NOMO-1 treated with DMSO at 0.1 percent for 48 hours (cell line): ENCODE measurements at regions not wholly inside any gene's neighbourhood (a gene's known extent, or its start where the extent isn't known, plus 50 kb on each side); places are given as distances from the start of the nearest gene placed in this dataset.

ENCODE experiments used
- DNase-seq: peaks from one replicate; lab custom pipeline; 2025; ENCODE audit not compliant: unreplicated experiment; lab: John Stamatoyannopoulos, UW

- DNase-seq = no peak
These were observed 1043.2 kb upstream of the TMEM132C start for GRCh38 chr12:127223731-127224130.

- DNase-seq = no peak
These were observed 1036.1 kb upstream of the TMEM132C start for GRCh38 chr12:127230843-127231260.

GRCh38 chr12:127231371-127231770 is 1035.6 kb upstream of the TMEM132C start:
- DNase-seq = no peak

GRCh38 chr12:127233016-127233415 is 1034.0 kb upstream of the TMEM132C start:
- DNase-seq = no peak

GRCh38 chr12:127235761-127236160 is 1031.2 kb upstream of the TMEM132C start:
- no peak for DNase-seq

DNA sequence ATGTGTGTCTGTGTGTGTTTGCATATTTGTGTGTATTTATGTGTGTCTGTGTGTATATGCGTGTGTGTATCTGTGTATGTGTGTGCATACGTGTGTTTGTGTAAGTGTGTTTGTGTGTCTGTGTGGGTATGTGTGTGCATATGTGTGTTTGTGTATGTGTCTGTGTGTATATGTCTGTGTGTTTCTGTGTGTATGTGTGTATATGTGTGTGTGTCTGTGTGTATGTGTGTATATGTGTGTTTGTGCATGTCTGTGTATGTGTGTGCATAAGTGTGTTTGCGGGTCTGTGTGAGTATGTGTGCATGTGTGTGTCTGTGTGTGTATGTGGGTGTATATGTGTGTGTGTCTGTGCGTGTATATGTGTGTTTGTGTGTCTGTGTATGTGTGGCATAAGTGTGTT is 1030.5 kb upstream of the TMEM132C start:
- no peak for DNase-seq

GRCh38 chr12:127237151-127237550 is 1029.8 kb upstream of the TMEM132C start:
- no peak for DNase-seq

DNA sequence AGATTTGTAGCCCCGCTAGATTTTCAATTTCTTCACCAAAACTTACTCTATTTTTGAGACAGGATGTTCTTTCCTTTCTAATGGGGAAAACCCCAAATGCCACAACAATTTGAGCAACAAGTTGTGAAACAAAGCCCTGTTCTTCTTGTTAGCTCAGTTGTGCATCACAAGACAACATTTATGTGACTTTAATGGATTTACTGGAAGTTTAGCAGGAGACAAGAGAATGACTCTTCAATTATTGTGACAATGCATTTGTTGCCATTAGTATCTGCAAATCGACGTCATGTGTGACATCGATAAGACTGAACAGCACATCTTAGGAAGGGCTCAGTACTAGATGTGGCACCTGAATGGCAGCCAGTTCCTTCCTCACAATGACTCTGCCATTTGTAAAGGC is 1028.9 kb upstream of the TMEM132C start:
- DNase-seq = no peak

DNA sequence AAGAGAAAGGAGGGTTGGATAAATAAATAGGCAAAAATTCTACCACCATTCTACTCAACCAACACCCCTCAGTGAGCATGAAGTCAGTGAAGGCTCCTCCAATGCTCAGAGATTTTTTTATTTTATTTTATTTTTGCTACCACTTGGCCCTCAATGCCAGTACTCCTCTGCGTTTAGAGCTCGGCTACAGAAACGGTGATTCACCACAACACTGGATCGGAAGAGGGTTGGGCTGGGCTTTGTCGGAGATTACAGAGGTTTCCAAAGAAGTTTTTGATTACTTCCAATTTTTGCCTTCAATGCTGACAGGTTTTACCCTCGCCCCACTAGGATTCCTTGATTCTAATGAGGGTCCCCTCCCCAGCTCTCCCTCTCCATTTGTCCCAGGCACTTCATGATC is 1027.2 kb upstream of the TMEM132C start:
- DNase-seq = no peak

- no peak for DNase-seq
These were observed 1026.6 kb upstream of the TMEM132C start for GRCh38 chr12:127240249-127240929.

DNA sequence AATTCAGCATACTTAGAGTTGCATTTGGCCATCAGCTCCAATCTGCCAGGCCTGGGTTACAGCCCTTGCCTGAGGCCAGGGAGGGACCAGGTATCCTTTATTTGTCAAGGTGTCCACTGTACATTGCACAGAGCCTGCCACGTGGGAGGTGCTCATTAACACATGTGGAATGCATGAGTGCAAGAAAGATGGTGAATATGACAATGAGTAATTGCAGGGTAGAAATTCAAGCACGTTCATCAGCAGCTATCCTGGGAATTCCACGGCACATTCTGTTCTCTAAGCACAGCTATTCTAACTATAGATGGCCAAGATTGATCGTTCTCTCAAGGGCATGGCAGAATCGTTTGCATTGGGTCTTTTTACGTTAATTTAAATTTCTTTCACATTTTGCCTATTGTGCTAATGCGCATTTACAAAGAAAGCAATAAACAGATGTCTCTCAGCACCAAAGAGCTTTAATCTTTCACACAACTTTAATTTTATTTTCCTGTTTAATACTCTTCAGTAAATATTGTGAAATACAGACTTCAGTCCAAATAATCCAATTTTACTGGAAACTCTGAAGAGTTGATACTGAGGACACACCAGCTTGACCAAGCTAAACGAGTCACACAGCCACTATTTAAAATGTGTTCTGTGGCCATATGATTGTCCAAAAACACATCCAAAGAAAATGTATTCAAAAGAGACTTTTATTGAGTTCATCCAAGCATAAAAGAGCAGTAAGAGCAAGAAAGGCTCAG is 1025.7 kb upstream of the TMEM132C start:
- no peak for DNase-seq

DNA sequence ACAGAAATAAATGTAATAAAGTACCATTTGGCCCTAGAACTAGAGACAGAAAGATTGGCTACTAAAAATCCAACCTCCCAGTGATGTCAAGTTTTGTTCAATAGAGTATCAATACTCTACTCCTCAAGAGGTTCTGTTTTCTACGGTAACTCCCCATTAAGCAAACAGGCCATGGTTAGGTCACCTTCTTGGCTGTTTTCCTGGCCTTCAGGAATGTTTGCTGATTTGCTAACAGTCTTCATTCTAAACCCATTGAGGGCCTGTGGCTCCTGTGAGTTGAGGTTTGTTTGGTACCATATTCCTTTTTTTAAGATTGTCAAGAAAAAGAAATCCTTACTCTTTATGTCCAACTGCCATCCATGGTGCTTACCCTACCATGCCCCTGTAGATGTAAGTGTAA is 1022.0 kb upstream of the TMEM132C start:
- DNase-seq = no peak

GRCh38 chr12:127245437-127245836 is 1021.5 kb upstream of the TMEM132C start:
- DNase-seq = no peak

GRCh38 chr12:127247937-127248336 is 1019.0 kb upstream of the TMEM132C start:
- DNase-seq = no peak

DNA sequence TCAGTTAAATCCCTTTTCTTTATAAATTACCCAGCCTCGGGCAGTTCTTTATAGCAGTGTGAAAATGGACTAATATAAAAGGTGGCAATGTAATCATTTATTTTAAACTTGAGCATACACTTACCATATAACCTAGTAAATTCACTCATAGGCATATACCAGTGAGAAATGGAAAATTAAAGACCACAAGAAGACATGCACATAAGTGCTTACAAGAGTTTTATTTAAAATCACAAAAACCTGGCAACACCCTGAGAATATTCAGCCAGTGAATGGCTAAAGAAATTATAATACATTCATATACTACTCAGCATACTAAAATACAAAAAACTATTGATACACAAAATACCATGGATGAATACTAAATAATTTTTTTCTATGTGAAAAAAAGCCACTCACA is 1017.5 kb upstream of the TMEM132C start:
- DNase-seq = no peak

DNA sequence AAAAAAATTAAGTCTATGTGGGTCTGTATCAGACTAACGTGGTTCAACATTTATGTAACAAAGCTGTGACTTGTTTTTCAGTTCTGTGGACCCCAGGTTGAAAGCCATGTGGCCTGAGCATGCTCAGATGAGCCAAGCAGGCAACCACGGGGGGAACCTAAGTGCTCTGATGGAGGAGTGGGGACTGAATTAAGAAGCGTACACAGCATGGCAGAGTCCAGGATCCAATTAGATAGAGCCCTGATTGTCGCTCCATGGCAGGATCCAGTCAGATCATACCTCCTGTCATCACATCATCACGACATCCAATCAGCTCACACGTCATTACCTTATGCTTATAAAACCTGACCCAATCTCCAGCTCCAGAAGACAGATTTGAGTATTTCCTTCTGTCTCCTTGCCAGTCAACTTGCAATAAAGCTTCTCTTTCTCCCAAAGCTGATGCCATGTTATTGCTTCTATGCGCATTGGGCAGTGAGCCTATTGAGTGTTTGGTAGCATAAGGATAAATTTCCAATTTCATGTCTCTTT is 1013.1 kb upstream of the TMEM132C start:
- DNase-seq = no peak

DNA sequence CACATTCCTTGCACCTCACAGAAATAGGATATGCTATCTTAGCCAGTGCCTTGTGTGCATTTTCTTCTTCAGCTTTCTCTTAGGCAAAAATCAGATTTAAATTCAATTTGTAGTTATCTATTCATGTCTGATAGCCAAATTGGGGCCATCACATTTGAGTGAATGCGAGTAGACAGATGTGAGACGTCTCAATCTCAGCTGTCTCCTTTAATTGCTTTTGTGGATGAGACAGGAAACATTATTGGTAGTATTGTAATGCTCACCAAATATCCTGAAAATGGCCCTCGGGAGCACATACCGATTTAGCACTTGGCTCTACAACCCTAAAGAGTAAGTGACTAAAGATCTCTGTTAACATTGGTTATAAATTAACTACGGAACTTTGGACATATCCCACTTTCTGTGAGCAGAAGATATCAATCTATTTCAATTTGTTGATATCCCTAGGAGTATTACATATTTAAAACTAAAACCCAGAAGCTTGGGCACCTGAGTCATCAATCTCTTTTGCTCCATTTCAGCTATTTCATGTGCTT is 1012.5 kb upstream of the TMEM132C start:
- no peak for DNase-seq

- no peak for DNase-seq
These were observed 1009.5 kb upstream of the TMEM132C start for GRCh38 chr12:127257366-127257935.

GRCh38 chr12:127260531-127260930 is 1006.4 kb upstream of the TMEM132C start:
- no peak for DNase-seq

- DNase-seq = no peak
These were observed 1006.0 kb upstream of the TMEM132C start for GRCh38 chr12:127260999-127261398.

GRCh38 chr12:127262615-127263014 is 1004.4 kb upstream of the TMEM132C start:
- DNase-seq = no peak

- no peak for DNase-seq
These were observed 1003.3 kb upstream of the TMEM132C start for GRCh38 chr12:127263621-127264020.
